ENCODE measurements at regions not wholly inside any gene's neighbourhood (a gene's known extent, or its start where the extent isn't known, plus 50 kb on each side); places are given as distances from the start of the nearest gene placed in this dataset.
"Not testable (repeated sequence)": the region's sequence is repeated elsewhere in the genome, so short reads cannot be mapped to it uniquely, and the experiment has no call there.

- in situ Hi-C loops (cut with MboI; ENCODE audit: low pct_ligation_motif_present in 1 of 4, low pct_unique_long_range_greater_than_20kb in 1 of 4, low sequenced_read_pairs in 3 of 4) (no loop called here), intact Hi-C loops (cut with DNase I; ENCODE audit: low total_unique reads) (no loop called here)
- no peaks in the 10 kb centered on the region for H3K4me1 ChIP-seq
- 70 to 80% methylated on average over 4 to 5 of the region's 5 CpGs for WGBS, 2 donors (ENCODE audit: low coverage in 1 of 2)
- no peaks in the 10 kb centered on the region for H3K27me3 ChIP-seq
- no peaks in the 10 kb centered on the region for H3K9me3 ChIP-seq
- no peak overlapping the region for H3K27ac ChIP-seq
- DNase-seq: no peak
- H3K36me3 ChIP-seq: no peaks in the 10 kb centered on the region
- H3K4me3 ChIP-seq: no peak overlapping the region
- no peak for TF ChIP-seq EP300 (IDR thresholded peaks at IDR 0.05; ENCODE audit: low read depth)
- no peak for TF ChIP-seq CTCF (IDR thresholded peaks at IDR 0.05)
- no peak for TF ChIP-seq POLR2A (IDR thresholded peaks at IDR 0.05)
- TF ChIP-seq POLR2AphosphoS5 (IDR thresholded peaks at IDR 0.05): no peak
Measured at GRCh38 chr2:59236723-59237122, 995.6 kb upstream of the FANCL start.

- in situ Hi-C loops (cut with MboI; ENCODE audit: low pct_ligation_motif_present in 1 of 4, low pct_unique_long_range_greater_than_20kb in 1 of 4, low sequenced_read_pairs in 3 of 4): no loop called here
Measured at GRCh38 chr2:59233920-59234319, 992.8 kb upstream of the FANCL start.

GRCh38 chr2:59233448-59233847 is 992.3 kb upstream of the FANCL start:
- no peaks in the 10 kb centered on the region for H3K4me1 ChIP-seq
- in situ Hi-C loops (cut with MboI; ENCODE audit: low pct_ligation_motif_present in 1 of 4, low pct_unique_long_range_greater_than_20kb in 1 of 4, low sequenced_read_pairs in 3 of 4): no loop called here

More at GRCh38 chr2:59233920-59234319, 992.8 kb upstream of the FANCL start:
- no peak overlapping the region for H3K4me3 ChIP-seq
- H3K27ac ChIP-seq: no peak overlapping the region
- no peaks in the 10 kb centered on the region for H3K27me3 ChIP-seq
- H3K4me1 ChIP-seq: no peaks in the 10 kb centered on the region
- no peaks in the 10 kb centered on the region for H3K36me3 ChIP-seq
- H3K9me3 ChIP-seq: no peaks in the 10 kb centered on the region
- intact Hi-C loops (cut with DNase I; ENCODE audit: low total_unique reads): no loop called here
- 88 to 90% methylated on average over 2 to 4 of the region's 4 CpGs for WGBS, 2 donors (ENCODE audit: low coverage in 1 of 2)
- no peak for TF ChIP-seq POLR2A (IDR thresholded peaks at IDR 0.05)
- TF ChIP-seq CTCF (IDR thresholded peaks at IDR 0.05): no peak
- no peak for TF ChIP-seq EP300 (IDR thresholded peaks at IDR 0.05; ENCODE audit: low read depth)
- TF ChIP-seq POLR2AphosphoS5 (IDR thresholded peaks at IDR 0.05): no peak
- DNase-seq: no peak

GRCh38 chr2:59232394-59233165 is 991.5 kb upstream of the FANCL start:
- intact Hi-C loops (cut with DNase I; ENCODE audit: low total_unique reads): no loop called here
- no peak overlapping the region for H3K4me3 ChIP-seq

More at GRCh38 chr2:59233448-59233847, 992.3 kb upstream of the FANCL start:
- Histone ChIP-seq H3K27ac (no peak overlapping the region), H3K9me3 (no peaks in the 10 kb centered on the region), H3K27me3 (no peaks in the 10 kb centered on the region), H3K36me3 (no peaks in the 10 kb centered on the region), H3K4me3 (no peak overlapping the region)
- TF ChIP-seq EP300 (IDR thresholded peaks at IDR 0.05; ENCODE audit: low read depth) (no peak), POLR2A (IDR thresholded peaks at IDR 0.05) (no peak), CTCF (IDR thresholded peaks at IDR 0.05) (no peak), POLR2AphosphoS5 (IDR thresholded peaks at IDR 0.05) (no peak)
- DNase-seq: no peak
- intact Hi-C loops (cut with DNase I; ENCODE audit: low total_unique reads): no loop called here

GRCh38 chr2:59226362-59226761 is 985.2 kb upstream of the FANCL start:
- in situ Hi-C loops (cut with MboI; ENCODE audit: low pct_ligation_motif_present in 1 of 4, low pct_unique_long_range_greater_than_20kb in 1 of 4, low sequenced_read_pairs in 3 of 4): not testable (repeated sequence)

More at GRCh38 chr2:59232394-59233165, 991.5 kb upstream of the FANCL start:
- no peak for TF ChIP-seq POLR2AphosphoS5 (IDR thresholded peaks at IDR 0.05)
- no peak for TF ChIP-seq EP300 (IDR thresholded peaks at IDR 0.05; ENCODE audit: low read depth)
- TF ChIP-seq CTCF (IDR thresholded peaks at IDR 0.05): no peak
- no peak for TF ChIP-seq POLR2A (IDR thresholded peaks at IDR 0.05)
- no peaks in the 10 kb centered on the region for H3K36me3 ChIP-seq
- in situ Hi-C loops (cut with MboI; ENCODE audit: low pct_ligation_motif_present in 1 of 4, low pct_unique_long_range_greater_than_20kb in 1 of 4, low sequenced_read_pairs in 3 of 4): no loop called here
- H3K9me3 ChIP-seq: no peaks in the 10 kb centered on the region
- no peaks in the 10 kb centered on the region for H3K27me3 ChIP-seq
- DNase-seq: no peak
- no peak overlapping the region for H3K27ac ChIP-seq
- H3K4me1 ChIP-seq: no peaks in the 10 kb centered on the region
- 79 to 81% methylated on average over 10 of the region's 10 CpGs for WGBS, 2 donors (ENCODE audit: low coverage in 1 of 2)

More at GRCh38 chr2:59226362-59226761, 985.2 kb upstream of the FANCL start:
- intact Hi-C loops (cut with DNase I; ENCODE audit: low total_unique reads); H3K4me1 ChIP-seq; H3K4me3 ChIP-seq; DNase-seq; H3K36me3 ChIP-seq; H3K9me3 ChIP-seq; H3K27me3 ChIP-seq; H3K27ac ChIP-seq: not testable (repeated sequence)
- WGBS, 2 donors (ENCODE audit: low coverage in 1 of 2): 67 to 80% methylated on average over 1 of the region's 1 CpG

All from transverse colon (tissue), 4 donors.